ENCODE measurements at regions not wholly inside any gene's neighbourhood (a gene's known extent, or its start where the extent isn't known, plus 50 kb on each side); places are given as distances from the start of the nearest gene placed in this dataset.
"Not testable (repeated sequence)": the region's sequence is repeated elsewhere in the genome, so short reads cannot be mapped to it uniquely, and the experiment has no call there.

DNA sequence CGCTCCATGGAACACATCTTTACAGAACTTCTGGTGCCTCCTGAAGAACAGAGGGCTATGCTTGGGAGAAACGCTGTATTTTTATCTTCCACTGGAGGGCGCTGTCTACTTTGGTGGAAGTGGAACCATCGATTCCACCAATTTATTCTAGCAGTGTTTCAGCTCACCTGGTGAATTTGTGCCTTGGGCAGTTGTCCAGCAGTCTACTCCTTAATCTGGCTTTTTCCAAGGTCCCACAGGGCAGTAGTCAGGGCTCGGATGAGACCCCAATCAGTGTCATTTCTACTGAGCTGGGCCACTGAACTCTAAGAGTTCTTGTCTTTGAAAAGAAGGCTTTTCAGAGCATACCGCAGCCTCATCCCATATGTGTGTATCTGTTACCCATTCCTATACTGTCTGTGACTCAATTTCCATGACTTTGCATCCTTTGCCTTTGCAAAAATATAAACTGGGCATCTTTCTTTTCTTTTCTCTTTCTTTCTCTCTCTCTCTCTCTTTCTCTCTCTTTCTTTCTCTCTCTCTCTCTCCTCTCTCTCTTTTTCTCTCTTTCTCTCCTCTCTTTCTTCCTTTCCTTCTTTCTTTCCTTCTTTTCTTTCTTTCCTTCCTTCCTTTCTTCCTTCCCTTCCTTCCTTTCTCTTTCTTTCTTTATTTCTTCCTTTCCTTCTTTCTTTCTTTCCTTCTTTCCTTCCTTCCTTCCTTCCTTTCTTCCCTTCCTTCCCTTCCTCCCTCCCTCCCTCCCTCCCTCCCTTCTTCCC lies 138.4 kb upstream of the ZNF618 start:
- Histone ChIP-seq H3K9me3 (ENCODE audit: insufficient read depth, low read depth, low read length) (peaks cover 9% of the 10 kb centered on the region; the same call in 1 of the 2 replicates), H3K27ac (ENCODE audit: low read length) (no peak overlapping the region), H3K36me3 (ENCODE audit: insufficient read depth, low read depth, low read length) (no peaks in the 10 kb centered on the region), H3K4me3 (ENCODE audit: low read length) (no peak overlapping the region), H3K9ac (ENCODE audit: low read depth, low read length) (no peak overlapping the region), H3K27me3 (ENCODE audit: insufficient read depth, low read length) (no peaks in the 10 kb centered on the region), H3K4me1 (ENCODE audit: insufficient read depth, low read length) (no peaks in the 10 kb centered on the region; the same call in 1 of the 2 replicates)

- H3K36me3 ChIP-seq (ENCODE audit: insufficient read depth, low read depth, low read length) = no peaks in the 10 kb centered on the region
- H3K9ac ChIP-seq (ENCODE audit: low read depth, low read length) = no peak overlapping the region
- peaks cover 9% of the 10 kb centered on the region; the same call in 1 of the 2 replicates for H3K9me3 ChIP-seq (ENCODE audit: insufficient read depth, low read depth, low read length)
- no peaks in the 10 kb centered on the region for H3K27me3 ChIP-seq (ENCODE audit: insufficient read depth, low read length)
- H3K27ac ChIP-seq (ENCODE audit: low read length) = no peak overlapping the region
- no peaks in the 10 kb centered on the region; the same call in 1 of the 2 replicates for H3K4me1 ChIP-seq (ENCODE audit: insufficient read depth, low read length)
- H3K4me3 ChIP-seq (ENCODE audit: low read length) = no peak overlapping the region
Observed at GRCh38 chr9:113738496-113738892, 137.6 kb upstream of the ZNF618 start.

GRCh38 chr9:113738893-113739604 lies 137.1 kb upstream of the ZNF618 start:
- Histone ChIP-seq H3K9me3 (ENCODE audit: insufficient read depth, low read depth, low read length) (0 out of 2 replicates have a peak, but pooled peaks cover 3% of the 10 kb centered on the region), H3K4me3 (ENCODE audit: low read length) (no peak overlapping the region), H3K27ac (ENCODE audit: low read length) (no peak overlapping the region), H3K36me3 (ENCODE audit: insufficient read depth, low read depth, low read length) (no peaks in the 10 kb centered on the region), H3K9ac (ENCODE audit: low read depth, low read length) (no peak overlapping the region), H3K27me3 (ENCODE audit: insufficient read depth, low read length) (no peaks in the 10 kb centered on the region), H3K4me1 (ENCODE audit: insufficient read depth, low read length) (no peaks in the 10 kb centered on the region; the same call in 1 of the 2 replicates)

GRCh38 chr9:113739605-113740507 lies 136.3 kb upstream of the ZNF618 start:
- H3K4me1 ChIP-seq (ENCODE audit: insufficient read depth, low read length); H3K9me3 ChIP-seq (ENCODE audit: insufficient read depth, low read depth, low read length); H3K36me3 ChIP-seq (ENCODE audit: insufficient read depth, low read depth, low read length); H3K27me3 ChIP-seq (ENCODE audit: insufficient read depth, low read length); H3K9ac ChIP-seq (ENCODE audit: low read depth, low read length); H3K27ac ChIP-seq (ENCODE audit: low read length); H3K4me3 ChIP-seq (ENCODE audit: low read length): not testable (repeated sequence)

DNA sequence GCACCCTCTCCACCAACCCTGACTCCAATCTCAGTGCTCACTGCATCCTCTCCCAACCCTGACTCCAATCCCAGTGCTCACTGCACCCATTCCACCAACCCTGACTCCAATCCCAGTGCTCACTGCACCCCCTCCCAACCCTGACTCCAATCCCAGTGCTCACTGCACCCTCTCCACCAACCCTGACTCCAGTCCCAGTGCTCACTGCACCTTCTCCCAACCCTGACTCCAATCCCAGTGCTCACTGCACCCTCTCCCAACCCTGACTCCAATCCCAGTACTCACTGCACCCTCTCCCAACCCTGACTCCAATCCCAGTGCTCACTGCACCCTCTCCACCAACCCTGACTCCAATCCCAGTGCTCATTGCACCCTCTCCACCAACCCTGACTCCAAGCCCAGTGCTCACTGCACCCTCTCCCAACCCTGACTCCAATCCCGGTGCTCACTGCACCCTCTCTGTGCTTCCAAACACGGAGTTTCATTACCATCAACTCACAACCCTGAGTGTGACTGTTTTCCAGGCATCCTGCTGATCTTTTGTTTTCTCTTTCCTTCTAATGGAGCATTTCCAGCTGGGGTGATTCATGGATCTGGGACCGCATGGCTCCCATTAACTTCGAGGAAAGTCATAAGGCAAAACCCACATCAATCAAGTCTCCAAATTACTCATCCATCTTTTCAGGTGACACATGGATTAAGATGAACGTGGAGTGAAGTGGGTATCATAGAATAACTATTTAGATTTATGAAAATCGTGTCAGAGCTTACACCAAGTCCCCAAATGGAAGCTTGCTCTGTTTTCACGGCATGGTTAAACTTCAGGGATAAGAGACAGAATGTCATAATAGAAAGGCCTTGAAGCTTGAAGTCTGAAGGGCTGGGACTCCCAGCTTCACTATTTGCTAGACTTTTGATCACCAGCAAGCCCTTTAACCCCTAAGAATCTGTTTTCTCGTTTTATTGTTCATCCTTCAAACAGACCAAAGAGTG lies 135.3 kb upstream of the ZNF618 start:
- not testable (repeated sequence) for H3K9me3 ChIP-seq (ENCODE audit: insufficient read depth, low read depth, low read length); H3K4me3 ChIP-seq (ENCODE audit: low read length); H3K9ac ChIP-seq (ENCODE audit: low read depth, low read length); H3K27ac ChIP-seq (ENCODE audit: low read length); H3K4me1 ChIP-seq (ENCODE audit: insufficient read depth, low read length); H3K36me3 ChIP-seq (ENCODE audit: insufficient read depth, low read depth, low read length); H3K27me3 ChIP-seq (ENCODE audit: insufficient read depth, low read length)

DNA sequence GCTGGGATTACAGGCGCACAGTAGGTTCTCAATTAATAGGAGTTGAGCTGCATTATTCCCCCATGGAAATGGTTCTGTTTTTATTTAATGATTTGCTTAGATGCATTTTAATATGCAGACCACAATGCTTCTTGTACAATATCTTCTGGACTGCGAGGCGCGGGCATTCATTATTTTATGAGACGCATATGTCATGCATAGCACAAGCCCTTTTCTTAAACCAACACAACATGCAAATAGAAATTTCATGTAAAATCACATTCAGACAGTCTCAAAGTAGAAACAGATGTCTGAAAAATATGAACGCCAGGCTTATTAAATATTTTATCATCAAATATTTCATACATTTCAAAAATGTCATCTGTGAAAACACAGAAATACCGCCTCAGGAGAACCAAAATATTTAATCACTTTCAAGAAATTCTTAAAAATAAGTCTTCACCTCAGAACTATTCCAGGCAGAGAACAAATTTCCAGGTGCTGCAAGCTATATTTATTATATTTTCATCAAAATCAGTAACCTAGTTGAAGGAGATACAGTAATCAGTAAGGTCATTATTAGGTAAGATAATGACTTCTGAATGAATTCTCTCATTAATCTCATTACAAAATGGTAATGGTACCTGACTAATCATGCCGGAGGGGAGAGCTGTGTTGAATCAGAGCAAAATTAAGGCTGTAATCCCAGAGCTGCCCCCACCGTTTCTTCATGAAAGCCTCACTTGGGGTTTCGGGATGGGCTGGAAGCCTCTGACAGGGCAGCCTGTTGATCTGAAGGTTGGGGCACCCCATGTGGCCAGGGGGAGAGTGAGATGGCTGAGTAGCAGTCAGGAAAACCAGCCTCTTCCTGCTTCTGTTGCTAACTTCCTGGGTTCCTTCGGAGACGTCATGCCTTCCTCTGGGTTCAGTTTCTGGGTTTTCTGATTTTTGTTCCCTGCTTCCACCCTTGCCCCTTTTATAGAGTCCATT lies 133.9 kb upstream of the ZNF618 start:
- H3K9ac ChIP-seq (ENCODE audit: low read depth, low read length) = no peak overlapping the region
- H3K27me3 ChIP-seq (ENCODE audit: insufficient read depth, low read length) = no peaks in the 10 kb centered on the region
- no peak overlapping the region for H3K4me3 ChIP-seq (ENCODE audit: low read length)
- no peak overlapping the region for H3K27ac ChIP-seq (ENCODE audit: low read length)
- no peaks in the 10 kb centered on the region for H3K9me3 ChIP-seq (ENCODE audit: insufficient read depth, low read depth, low read length)
- no peaks in the 10 kb centered on the region for H3K36me3 ChIP-seq (ENCODE audit: insufficient read depth, low read depth, low read length)
- H3K4me1 ChIP-seq (ENCODE audit: insufficient read depth, low read length) = no peaks in the 10 kb centered on the region; the same call in 1 of the 2 replicates

- H3K27ac ChIP-seq (ENCODE audit: low read length) = no peak overlapping the region
- no peak overlapping the region for H3K9ac ChIP-seq (ENCODE audit: low read depth, low read length)
- no peak overlapping the region for H3K4me3 ChIP-seq (ENCODE audit: low read length)
- H3K4me1 ChIP-seq (ENCODE audit: insufficient read depth, low read length) = no peaks in the 10 kb centered on the region; the same call in 1 of the 2 replicates
- no peaks in the 10 kb centered on the region for H3K9me3 ChIP-seq (ENCODE audit: insufficient read depth, low read depth, low read length)
- no peaks in the 10 kb centered on the region for H3K27me3 ChIP-seq (ENCODE audit: insufficient read depth, low read length)
- no peaks in the 10 kb centered on the region for H3K36me3 ChIP-seq (ENCODE audit: insufficient read depth, low read depth, low read length)
Observed at GRCh38 chr9:113742878-113743277, 133.2 kb upstream of the ZNF618 start.

- no peaks in the 10 kb centered on the region for H3K4me1 ChIP-seq (ENCODE audit: insufficient read depth, low read length)
- no peak overlapping the region for H3K9ac ChIP-seq (ENCODE audit: low read depth, low read length)
- H3K9me3 ChIP-seq (ENCODE audit: insufficient read depth, low read depth, low read length) = no peaks in the 10 kb centered on the region
- H3K4me3 ChIP-seq (ENCODE audit: low read length) = no peak overlapping the region
- no peaks in the 10 kb centered on the region for H3K36me3 ChIP-seq (ENCODE audit: insufficient read depth, low read depth, low read length)
- no peak overlapping the region for H3K27ac ChIP-seq (ENCODE audit: low read length)
- H3K27me3 ChIP-seq (ENCODE audit: insufficient read depth, low read length) = no peaks in the 10 kb centered on the region
Observed at GRCh38 chr9:113746486-113746885, 129.6 kb upstream of the ZNF618 start.

GRCh38 chr9:113748135-113748534 lies 128.0 kb upstream of the ZNF618 start:
- Histone ChIP-seq H3K4me1 (ENCODE audit: insufficient read depth, low read length) (peaks cover 4% of the 10 kb centered on the region; the same call in 1 of the 2 replicates), H3K4me3 (ENCODE audit: low read length) (no peak overlapping the region), H3K27ac (ENCODE audit: low read length) (no peak overlapping the region), H3K27me3 (ENCODE audit: insufficient read depth, low read length) (no peaks in the 10 kb centered on the region), H3K9ac (ENCODE audit: low read depth, low read length) (no peak overlapping the region), H3K9me3 (ENCODE audit: insufficient read depth, low read depth, low read length) (no peaks in the 10 kb centered on the region), H3K36me3 (ENCODE audit: insufficient read depth, low read depth, low read length) (no peaks in the 10 kb centered on the region)
